ENCODE measurements at regions not wholly inside any gene's neighbourhood (a gene's known extent, or its start where the extent isn't known, plus 50 kb on each side); places are given as distances from the start of the nearest gene placed in this dataset.

GRCh38 chr12:91256411-91256810 lies 73.8 kb upstream of the DCN start:
- TF ChIP-seq CTCF (conservative IDR thresholded peaks at IDR 0.05; ENCODE audit: low read depth, low read length) (no peak), EZH2 (IDR thresholded peaks at IDR 0.05; ENCODE audit: borderline replicate concordance, low read depth, low read length, poor library complexity, severe bottlenecking) (no peak)

All from A673 (cell line).